IMR-90 (cell line): ENCODE measurements at regions not wholly inside any gene's neighbourhood (a gene's known extent, or its start where the extent isn't known, plus 50 kb on each side); places are given as distances from the start of the nearest gene placed in this dataset.

ENCODE experiments used
- BHLHE40 ChIP-seq: fragments of 150-350 bp; IDR thresholded peaks from 2 replicates; pipeline ENCODE4 v1.6.1; 2016; ENCODE audit warnings: mild to moderate bottlenecking, low read depth, low read length
- CEBPB ChIP-seq: IDR thresholded peaks from 2 replicates; pipeline ENCODE4 v1.6.1; 2012; ENCODE audit warnings: low read depth, low read length, improper control_type of control experiment
- CHD1 ChIP-seq: IDR thresholded peaks from 2 replicates; pipeline ENCODE4 v1.6.1; 2012; ENCODE audit warnings: low read depth, low read length, improper control_type of control experiment
- FOS ChIP-seq: fragments of 150-350 bp; IDR thresholded peaks from 2 replicates; pipeline ENCODE4 v1.6.1; 2016; ENCODE audit warnings: low read depth, low read length
- MAFK ChIP-seq: IDR thresholded peaks from 2 replicates; pipeline ENCODE4 v1.6.1; 2012; ENCODE audit warnings: low read depth, low read length, improper control_type of control experiment
- MAZ ChIP-seq: IDR thresholded peaks from 2 replicates; pipeline ENCODE4 v1.6.1; 2012; ENCODE audit warnings: low read depth, mild to moderate bottlenecking, low read length, improper control_type of control experiment, moderate library complexity, borderline replicate concordance
- MXI1 ChIP-seq: IDR thresholded peaks from 2 replicates; pipeline ENCODE4 v1.6.1; 2012; ENCODE audit warnings: low read depth, mild to moderate bottlenecking, low read length, moderate library complexity, borderline replicate concordance
- NFE2L2 ChIP-seq: fragments of 150-350 bp; IDR thresholded peaks from 2 replicates; pipeline ENCODE4 v1.6.1; 2016; ENCODE audit warnings: low read depth, mild to moderate bottlenecking, low read length
- POLR2A ChIP-seq: IDR thresholded peaks from 2 replicates; pipeline ENCODE4 v1.6.1; 2012; ENCODE audit warnings: mild to moderate bottlenecking, low read depth, low read length
- RAD21 ChIP-seq: IDR thresholded peaks from 2 replicates; pipeline ENCODE4 v1.6.1; 2012; ENCODE audit warnings: low read length, improper control_type of control experiment
- RFX5 ChIP-seq: IDR thresholded peaks from 2 replicates; pipeline ENCODE4 v1.8.0; 2012; ENCODE audit warnings: low read depth, mild to moderate bottlenecking, low read length, moderate library complexity
- SMC3 ChIP-seq: fragments of 150-350 bp; IDR thresholded peaks from 2 replicates; pipeline ENCODE4 v1.6.1; 2016; ENCODE audit warnings: low read depth, mild to moderate bottlenecking, antibody characterized with exemption, low read length, moderate library complexity
- TF ChIP-seq, protein P1 (sequence below): conservative IDR thresholded peaks from 2 replicates; pipeline ENCODE4 v1.5.1; 2012; ENCODE audit warnings: mild to moderate bottlenecking, low read depth, low read length, improper control_type of control experiment
- TF ChIP-seq, protein P2 (sequence below): fragments of 150-350 bp; IDR thresholded peaks from 2 replicates; pipeline ENCODE4 v1.6.1; 2017; ENCODE audit warnings: mild to moderate bottlenecking, antibody characterized with exemption, low read length, low read depth

DNA sequence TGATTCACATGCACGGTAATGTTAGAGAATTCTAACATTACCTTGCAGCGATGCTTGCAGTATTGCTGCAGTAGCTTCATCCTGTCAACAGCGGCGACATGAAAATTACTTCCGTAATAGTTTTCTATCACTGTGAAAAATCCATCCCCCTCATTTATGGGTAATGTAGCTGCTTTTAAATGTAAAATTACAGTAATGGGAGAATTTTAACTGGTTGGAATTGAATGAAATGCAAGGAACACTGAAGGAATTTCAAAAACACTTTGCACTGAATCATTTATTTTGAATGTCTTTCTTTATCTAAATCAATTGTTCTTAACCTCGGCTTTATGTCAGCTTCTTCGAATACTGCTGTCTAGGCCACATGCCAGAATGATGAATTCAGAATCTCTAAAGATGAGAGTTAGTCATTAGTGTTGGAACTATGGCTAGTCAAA lies 102.4 kb upstream of the HIVEP1 start:
- TF ChIP-seq, protein P1, sequence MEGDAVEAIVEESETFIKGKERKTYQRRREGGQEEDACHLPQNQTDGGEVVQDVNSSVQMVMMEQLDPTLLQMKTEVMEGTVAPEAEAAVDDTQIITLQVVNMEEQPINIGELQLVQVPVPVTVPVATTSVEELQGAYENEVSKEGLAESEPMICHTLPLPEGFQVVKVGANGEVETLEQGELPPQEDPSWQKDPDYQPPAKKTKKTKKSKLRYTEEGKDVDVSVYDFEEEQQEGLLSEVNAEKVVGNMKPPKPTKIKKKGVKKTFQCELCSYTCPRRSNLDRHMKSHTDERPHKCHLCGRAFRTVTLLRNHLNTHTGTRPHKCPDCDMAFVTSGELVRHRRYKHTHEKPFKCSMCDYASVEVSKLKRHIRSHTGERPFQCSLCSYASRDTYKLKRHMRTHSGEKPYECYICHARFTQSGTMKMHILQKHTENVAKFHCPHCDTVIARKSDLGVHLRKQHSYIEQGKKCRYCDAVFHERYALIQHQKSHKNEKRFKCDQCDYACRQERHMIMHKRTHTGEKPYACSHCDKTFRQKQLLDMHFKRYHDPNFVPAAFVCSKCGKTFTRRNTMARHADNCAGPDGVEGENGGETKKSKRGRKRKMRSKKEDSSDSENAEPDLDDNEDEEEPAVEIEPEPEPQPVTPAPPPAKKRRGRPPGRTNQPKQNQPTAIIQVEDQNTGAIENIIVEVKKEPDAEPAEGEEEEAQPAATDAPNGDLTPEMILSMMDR: no peak
- TF ChIP-seq MAFK: no peak
- no peak for TF ChIP-seq RFX5
- TF ChIP-seq CEBPB: no peak
- no peak for TF ChIP-seq POLR2A
- no peak for TF ChIP-seq NFE2L2
- no peak for TF ChIP-seq BHLHE40
- no peak for TF ChIP-seq SMC3
- TF ChIP-seq RAD21: no peak
- TF ChIP-seq, protein P2, sequence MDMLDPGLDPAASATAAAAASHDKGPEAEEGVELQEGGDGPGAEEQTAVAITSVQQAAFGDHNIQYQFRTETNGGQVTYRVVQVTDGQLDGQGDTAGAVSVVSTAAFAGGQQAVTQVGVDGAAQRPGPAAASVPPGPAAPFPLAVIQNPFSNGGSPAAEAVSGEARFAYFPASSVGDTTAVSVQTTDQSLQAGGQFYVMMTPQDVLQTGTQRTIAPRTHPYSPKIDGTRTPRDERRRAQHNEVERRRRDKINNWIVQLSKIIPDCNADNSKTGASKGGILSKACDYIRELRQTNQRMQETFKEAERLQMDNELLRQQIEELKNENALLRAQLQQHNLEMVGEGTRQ: no peak
- TF ChIP-seq MAZ: no peak
- no peak for TF ChIP-seq CHD1
- no peak for TF ChIP-seq MXI1
- TF ChIP-seq FOS: no peak
